ENCODE measurements at regions not wholly inside any gene's neighbourhood (a gene's known extent, or its start where the extent isn't known, plus 50 kb on each side); places are given as distances from the start of the nearest gene placed in this dataset.

GRCh38 chr13:73672492-73672891 is 461.7 kb downstream of the KLF12 start (continued):
- no peak for TF ChIP-seq HIC1 (tag by site-specific recombination; IDR thresholded peaks at IDR 0.05)
- TF ChIP-seq, protein P1, sequence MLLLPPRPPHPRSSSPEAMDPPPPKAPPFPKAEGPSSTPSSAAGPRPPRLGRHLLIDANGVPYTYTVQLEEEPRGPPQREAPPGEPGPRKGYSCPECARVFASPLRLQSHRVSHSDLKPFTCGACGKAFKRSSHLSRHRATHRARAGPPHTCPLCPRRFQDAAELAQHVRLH (tag by site-specific recombination; IDR thresholded peaks at IDR 0.05): no peak
- TF ChIP-seq ZNF112 (tag by site-specific recombination; IDR thresholded peaks at IDR 0.05): no peak
- TF ChIP-seq BCL11A (tag by site-specific recombination; IDR thresholded peaks at IDR 0.05; ENCODE audit: low read depth): no peak
- no peak for TF ChIP-seq ZNF133 (tag by site-specific recombination; IDR thresholded peaks at IDR 0.05)
- TF ChIP-seq ZFP3 (tag by site-specific recombination; IDR thresholded peaks at IDR 0.05; ENCODE audit: low read depth): no peak
- no peak for TF ChIP-seq HOXA7 (CRISPR knock-in tag; IDR thresholded peaks at IDR 0.05; ENCODE audit: borderline replicate concordance)
- TF ChIP-seq TRIM28 (IDR thresholded peaks at IDR 0.05; ENCODE audit: borderline replicate concordance, low read length): peak; percentile 39; the same call in 1 of the 2 replicates
- no peak for TF ChIP-seq ZBTB20 (tag by site-specific recombination; IDR thresholded peaks at IDR 0.05)
- no peak for TF ChIP-seq ZNF624 (tag by site-specific recombination; IDR thresholded peaks at IDR 0.05)
- no peak for TF ChIP-seq WT1 (tag by site-specific recombination; IDR thresholded peaks at IDR 0.05)
- peak; percentile 67 for TF ChIP-seq OSR2 (tag by site-specific recombination; IDR thresholded peaks at IDR 0.05)
- TF ChIP-seq, protein P2, sequence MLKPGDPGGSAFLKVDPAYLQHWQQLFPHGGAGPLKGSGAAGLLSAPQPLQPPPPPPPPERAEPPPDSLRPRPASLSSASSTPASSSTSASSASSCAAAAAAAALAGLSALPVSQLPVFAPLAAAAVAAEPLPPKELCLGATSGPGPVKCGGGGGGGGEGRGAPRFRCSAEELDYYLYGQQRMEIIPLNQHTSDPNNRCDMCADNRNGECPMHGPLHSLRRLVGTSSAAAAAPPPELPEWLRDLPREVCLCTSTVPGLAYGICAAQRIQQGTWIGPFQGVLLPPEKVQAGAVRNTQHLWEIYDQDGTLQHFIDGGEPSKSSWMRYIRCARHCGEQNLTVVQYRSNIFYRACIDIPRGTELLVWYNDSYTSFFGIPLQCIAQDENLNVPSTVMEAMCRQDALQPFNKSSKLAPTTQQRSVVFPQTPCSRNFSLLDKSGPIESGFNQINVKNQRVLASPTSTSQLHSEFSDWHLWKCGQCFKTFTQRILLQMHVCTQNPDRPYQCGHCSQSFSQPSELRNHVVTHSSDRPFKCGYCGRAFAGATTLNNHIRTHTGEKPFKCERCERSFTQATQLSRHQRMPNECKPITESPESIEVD (tag by site-specific recombination; IDR thresholded peaks at IDR 0.05): peak; percentile 72
- no peak for TF ChIP-seq ZNF549 (tag by site-specific recombination; IDR thresholded peaks at IDR 0.05)
- no peak for TF ChIP-seq ZNF280D (tag by site-specific recombination; IDR thresholded peaks at IDR 0.05)
- TF ChIP-seq ZNF19 (tag by site-specific recombination; IDR thresholded peaks at IDR 0.05; ENCODE audit: low read depth): no peak
- no peak for TF ChIP-seq ZNF670 (tag by site-specific recombination; IDR thresholded peaks at IDR 0.05; ENCODE audit: low read depth)
- no peak for TF ChIP-seq MEIS1 (CRISPR knock-in tag; IDR thresholded peaks at IDR 0.05; ENCODE audit: borderline replicate concordance)
- TF ChIP-seq ZNF830 (tag by site-specific recombination; IDR thresholded peaks at IDR 0.05; ENCODE audit: low read depth): no peak
- TF ChIP-seq, protein P3, sequence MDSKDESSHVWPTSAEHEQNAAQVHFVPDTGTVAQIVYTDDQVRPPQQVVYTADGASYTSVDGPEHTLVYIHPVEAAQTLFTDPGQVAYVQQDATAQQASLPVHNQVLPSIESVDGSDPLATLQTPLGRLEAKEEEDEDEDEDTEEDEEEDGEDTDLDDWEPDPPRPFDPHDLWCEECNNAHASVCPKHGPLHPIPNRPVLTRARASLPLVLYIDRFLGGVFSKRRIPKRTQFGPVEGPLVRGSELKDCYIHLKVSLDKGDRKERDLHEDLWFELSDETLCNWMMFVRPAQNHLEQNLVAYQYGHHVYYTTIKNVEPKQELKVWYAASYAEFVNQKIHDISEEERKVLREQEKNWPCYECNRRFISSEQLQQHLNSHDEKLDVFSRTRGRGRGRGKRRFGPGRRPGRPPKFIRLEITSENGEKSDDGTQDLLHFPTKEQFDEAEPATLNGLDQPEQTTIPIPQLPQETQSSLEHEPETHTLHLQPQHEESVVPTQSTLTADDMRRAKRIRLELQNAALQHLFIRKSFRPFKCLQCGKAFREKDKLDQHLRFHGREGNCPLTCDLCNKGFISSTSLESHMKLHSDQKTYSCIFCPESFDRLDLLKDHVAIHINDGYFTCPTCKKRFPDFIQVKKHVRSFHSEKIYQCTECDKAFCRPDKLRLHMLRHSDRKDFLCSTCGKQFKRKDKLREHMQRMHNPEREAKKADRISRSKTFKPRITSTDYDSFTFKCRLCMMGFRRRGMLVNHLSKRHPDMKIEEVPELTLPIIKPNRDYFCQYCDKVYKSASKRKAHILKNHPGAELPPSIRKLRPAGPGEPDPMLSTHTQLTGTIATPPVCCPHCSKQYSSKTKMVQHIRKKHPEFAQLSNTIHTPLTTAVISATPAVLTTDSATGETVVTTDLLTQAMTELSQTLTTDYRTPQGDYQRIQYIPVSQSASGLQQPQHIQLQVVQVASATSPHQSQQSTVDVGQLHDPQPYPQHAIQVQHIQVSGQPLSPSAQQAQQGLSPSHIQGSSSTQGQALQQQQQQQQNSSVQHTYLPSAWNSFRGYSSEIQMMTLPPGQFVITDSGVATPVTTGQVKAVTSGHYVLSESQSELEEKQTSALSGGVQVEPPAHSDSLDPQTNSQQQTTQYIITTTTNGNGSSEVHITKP (tag by site-specific recombination; IDR thresholded peaks at IDR 0.05): no peak
- no peak for TF ChIP-seq ZXDB (tag by site-specific recombination; IDR thresholded peaks at IDR 0.05)
- no peak for TF ChIP-seq ZNF155 (tag by site-specific recombination; IDR thresholded peaks at IDR 0.05)
- TF ChIP-seq ZNF76 (tag by site-specific recombination; IDR thresholded peaks at IDR 0.05; ENCODE audit: borderline replicate concordance, low read depth): no peak
- TF ChIP-seq ZNF449 (tag by site-specific recombination; IDR thresholded peaks at IDR 0.05): no peak
- TF ChIP-seq ZNF23 (tag by site-specific recombination; IDR thresholded peaks at IDR 0.05; ENCODE audit: borderline replicate concordance): no peak
- TF ChIP-seq ZNF785 (tag by site-specific recombination; IDR thresholded peaks at IDR 0.05): no peak
- 0 out of 2 replicates have a peak, but pooled peaks have one; percentile 39 for TF ChIP-seq ZNF561 (tag by site-specific recombination; IDR thresholded peaks at IDR 0.05; ENCODE audit: borderline replicate concordance)
- TF ChIP-seq ZNF544 (tag by site-specific recombination; IDR thresholded peaks at IDR 0.05): no peak
- TF ChIP-seq ZNF138 (tag by site-specific recombination; IDR thresholded peaks at IDR 0.05; ENCODE audit: borderline replicate concordance): no peak
- peak; percentile 89 for TF ChIP-seq FEZF1 (tag by site-specific recombination; IDR thresholded peaks at IDR 0.05)

All from HEK293 (cell line).